HepG2 (cell line): ENCODE measurements at regions not wholly inside any gene's neighbourhood (a gene's known extent, or its start where the extent isn't known, plus 50 kb on each side); places are given as distances from the start of the nearest gene placed in this dataset.

Experiments used
- ATAC-seq: fragments of 200-7000 bp; cut with Tn5 transposase; 3 replicates; pipeline ENCODE4 v1.9.1; 2020; ENCODE audit warnings: mild to moderate bottlenecking, moderate library complexity
- BruUV-seq: library from RNA; stranded (reverse); fragments of 400-500 nt; replicated peaks from 2 replicates; lab custom pipeline; 2021; lab: Mats Ljungman, UMichigan
- CTCF ChIA-PET: fragments of 300-600 bp; formaldehyde crosslinking; extraction: SDS; loops from one replicate; lab custom pipeline; 2021; ENCODE audit warnings: low total read pairs, inconsistent platforms, low intra/inter-chr PET ratio; lab: Yijun Ruan, JAX
- POLR2A ChIA-PET: fragments of 350-600 bp; sonication (Branson Sonifier 250); formaldehyde crosslinking; loops from one replicate; lab custom pipeline; 2020; ENCODE audit warnings: antibody characterized with exemption, inconsistent platforms; lab: Yijun Ruan, JAX
- DNase-seq: peaks from one replicate; pipeline ENCODE4 v3.0.0-alpha.2; 2015; ENCODE audit warnings: low spot score
- FAIRE-seq: peaks from 3 replicates; lab custom pipeline; 2011; peaks lifted over from hg19 to GRCh38; lab: Jason Lieb, UNC
- H2AFZ ChIP-seq: one replicate; pipeline ENCODE4 v1.6.1; 2011; ENCODE audit warnings: low read length, inconsistent platforms
- H3K27ac ChIP-seq: fragments of 300-600 bp; 3 replicates; pipeline ENCODE4 v1.8.0; 2011; ENCODE audit warnings: mixed run types, mild to moderate bottlenecking, mixed read lengths, low read length, inconsistent platforms; ENCODE audit not compliant: insufficient read depth; ENCODE audit errors: extremely low read length
- H3K27me3 ChIP-seq, 2 experiments: fragments of 200-600 bp in 1 of 2; 2 replicates in 1 of 2; 3 replicates in 1 of 2; pipeline versions ENCODE4 v1.6.0 to v1.8.0; 2011; ENCODE audit warnings: low read length in 2 of 2, mild to moderate bottlenecking in 2 of 2, moderate library complexity in 2 of 2, inconsistent platforms in 1 of 2; ENCODE audit not compliant: insufficient read depth in 2 of 2, control insufficient read depth in 1 of 2
- H3K36me3 ChIP-seq, 2 experiments: fragments of 200-600 bp in 1 of 2; replicated peaks in 1 of 2; 2 replicates in 1 of 2; 3 replicates in 1 of 2; pipeline versions ENCODE4 v1.5.1 to v1.8.0; 2011; ENCODE audit warnings: low read length in 2 of 2, inconsistent platforms in 1 of 2; ENCODE audit not compliant: insufficient read depth in 2 of 2, control insufficient read depth in 1 of 2
- H3K4me1 ChIP-seq: 2 replicates; pipeline ENCODE4 v1.5.1; 2012; ENCODE audit warnings: low read length, inconsistent platforms; ENCODE audit not compliant: insufficient read depth
- H3K4me2 ChIP-seq: 2 replicates; pipeline ENCODE4 v1.6.0; 2011; ENCODE audit warnings: low read depth, low read length, inconsistent platforms
- H3K4me3 ChIP-seq, 3 experiments: fragments of 200-600 bp in 1 of 3; sonication (generic), shearing (Covaris generic) in 1 of 3; replicated peaks in 1 of 3; 2 replicates each; pipeline ENCODE4 v1.5.1; 2011 to 2016; ENCODE audit warnings: low read length in 3 of 3, inconsistent platforms in 2 of 3, low read depth in 2 of 3, mild to moderate bottlenecking in 2 of 3, control low read depth in 1 of 3, mixed read lengths in 1 of 3; ENCODE audit not compliant: insufficient read depth in 1 of 3
- H3K79me2 ChIP-seq: one replicate; pipeline ENCODE4 v1.6.1; 2011; ENCODE audit warnings: low read length, inconsistent platforms; ENCODE audit not compliant: insufficient read depth
- H3K9ac ChIP-seq: 2 replicates; pipeline ENCODE4 v1.6.0; 2011; ENCODE audit warnings: mild to moderate bottlenecking, low read depth, low read length, inconsistent platforms; ENCODE audit not compliant: insufficient read depth
- H3K9me3 ChIP-seq: 2 replicates; pipeline ENCODE4 v1.5.1; 2012; ENCODE audit warnings: mild to moderate bottlenecking, low read length
- H4K20me1 ChIP-seq: 2 replicates; pipeline ENCODE4 v1.6.0; 2011; ENCODE audit warnings: inconsistent platforms, mild to moderate bottlenecking, low read length, moderate library complexity; ENCODE audit not compliant: insufficient read depth
- SNAPC4 ChIP-seq: sonication (generic); formaldehyde crosslinking; IDR thresholded peaks from 2 replicates; pipeline ENCODE4 v1.4.0; 2020; ENCODE audit warnings: mild to moderate bottlenecking, missing genetic modification reagents
- ZIK1 ChIP-seq: sonication (generic); formaldehyde crosslinking; IDR thresholded peaks from 2 replicates; pipeline ENCODE4 v1.5.0; 2020; ENCODE audit warnings: mild to moderate bottlenecking, low read depth, missing genetic modification reagents, borderline replicate concordance
- in situ Hi-C: cut with HindIII; loops from 2 replicates; pipeline ENCODE4 v1.10.0; 2017; ENCODE audit warnings: low pct_unique_long_range_greater_than_20kb; ENCODE audit not compliant: extremely low pct_ligation_motif_present
- intact Hi-C: fragments of 100-400 bp; cut with micrococcal nuclease; formaldehyde crosslinking; loops from one replicate; pipeline ENCODE4 v1.10.0; 2022; ENCODE audit not compliant: unreplicated experiment

- in situ Hi-C loops: no loop called here
- TF ChIP-seq ZIK1 (CRISPR knock-in tag): no peak
Observed at GRCh38 chr12:89892436-89892835, 183.8 kb upstream of the ATP2B1 start.

GRCh38 chr12:89891933-89892332 lies 183.3 kb upstream of the ATP2B1 start:
- no peak for ATAC-seq
- in situ Hi-C loops (no loop called here), intact Hi-C loops (no loop called here)
- H4K20me1 ChIP-seq: no peaks in the 10 kb centered on the region
- no TSS peak for BruUV-seq
- ChIA-PET CTCF (no interaction called here), POLR2A (no interaction called here)
- no peak for DNase-seq
- H3K4me1 ChIP-seq: no peaks in the 10 kb centered on the region
- H3K79me2 ChIP-seq: no peaks in the 10 kb centered on the region
- FAIRE-seq: no peak
- no peak overlapping the region for H2AFZ ChIP-seq
- no peak overlapping the region for H3K4me3 ChIP-seq
- no peak for TF ChIP-seq SNAPC4 (CRISPR knock-in tag)
- no peak overlapping the region for H3K4me2 ChIP-seq
- H3K36me3 ChIP-seq: no peaks in the 10 kb centered on the region
- no peaks in the 10 kb centered on the region for H3K9me3 ChIP-seq
- no peak overlapping the region for H3K27ac ChIP-seq
- H3K27me3 ChIP-seq: no peaks in the 10 kb centered on the region
- H3K9ac ChIP-seq: no peak overlapping the region

More at GRCh38 chr12:89892436-89892835, 183.8 kb upstream of the ATP2B1 start:
- intact Hi-C loops: no loop called here
- Histone ChIP-seq H3K9ac (no peak overlapping the region), H3K79me2 (no peaks in the 10 kb centered on the region), H3K27ac (no peak overlapping the region), H4K20me1 (no peaks in the 10 kb centered on the region), H3K27me3 (no peaks in the 10 kb centered on the region), H2AFZ (no peak overlapping the region), H3K4me3 (no peak overlapping the region), H3K4me1 (no peaks in the 10 kb centered on the region), H3K9me3 (no peaks in the 10 kb centered on the region), H3K4me2 (no peak overlapping the region), H3K36me3 (no peaks in the 10 kb centered on the region)
- ChIA-PET CTCF (no interaction called here), POLR2A (no interaction called here)
- ATAC-seq (no peak), FAIRE-seq (no peak), DNase-seq (no peak)
- no TSS peak for BruUV-seq
